PC-3 (cell line): ENCODE measurements at regions not wholly inside any gene's neighbourhood (a gene's known extent, or its start where the extent isn't known, plus 50 kb on each side); places are given as distances from the start of the nearest gene placed in this dataset.

Experiments used
- EZH2 ChIP-seq: fragments of 300-600 bp; sonication (generic); IDR thresholded peaks from one replicate; pipeline ENCODE4 v1.6.1; 2017; ENCODE audit warnings: antibody characterized with exemption, mild to moderate bottlenecking, low read length; ENCODE audit not compliant: unreplicated experiment
- EZH2phosphoT487 ChIP-seq: fragments of 300-600 bp; sonication (generic); IDR thresholded peaks from 2 replicates; pipeline ENCODE4 v1.6.1; 2018; ENCODE audit warnings: mild to moderate bottlenecking, antibody characterized with exemption, low read length, borderline replicate concordance
- TF ChIP-seq, protein P1 (sequence below): fragments of 300-600 bp; sonication (generic); conservative IDR thresholded peaks from 2 replicates; pipeline ENCODE4 v1.5.1; 2017; ENCODE audit warnings: antibody characterized with exemption, low read depth, mild to moderate bottlenecking, low read length

DNA sequence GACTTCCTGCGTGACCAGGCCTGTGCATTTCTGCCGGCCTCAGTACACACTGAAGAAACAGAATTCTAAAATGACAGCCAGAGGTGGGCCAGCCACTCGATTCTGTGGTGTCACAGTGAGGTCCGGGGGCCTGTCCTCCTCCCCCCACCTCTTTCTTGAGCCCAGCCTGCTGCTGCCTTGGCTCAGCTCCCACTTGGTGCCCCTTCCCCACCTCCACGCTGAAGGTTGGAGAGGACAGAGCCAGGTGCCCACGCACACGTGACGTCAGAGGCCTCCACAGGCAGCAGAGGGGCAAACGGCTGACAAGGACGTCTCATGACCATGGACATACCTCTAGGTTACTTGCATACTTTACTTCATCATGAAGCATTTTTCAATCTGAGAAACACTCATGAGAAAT lies 78.0 kb upstream of the SHANK2 start:
- TF ChIP-seq, protein P1, sequence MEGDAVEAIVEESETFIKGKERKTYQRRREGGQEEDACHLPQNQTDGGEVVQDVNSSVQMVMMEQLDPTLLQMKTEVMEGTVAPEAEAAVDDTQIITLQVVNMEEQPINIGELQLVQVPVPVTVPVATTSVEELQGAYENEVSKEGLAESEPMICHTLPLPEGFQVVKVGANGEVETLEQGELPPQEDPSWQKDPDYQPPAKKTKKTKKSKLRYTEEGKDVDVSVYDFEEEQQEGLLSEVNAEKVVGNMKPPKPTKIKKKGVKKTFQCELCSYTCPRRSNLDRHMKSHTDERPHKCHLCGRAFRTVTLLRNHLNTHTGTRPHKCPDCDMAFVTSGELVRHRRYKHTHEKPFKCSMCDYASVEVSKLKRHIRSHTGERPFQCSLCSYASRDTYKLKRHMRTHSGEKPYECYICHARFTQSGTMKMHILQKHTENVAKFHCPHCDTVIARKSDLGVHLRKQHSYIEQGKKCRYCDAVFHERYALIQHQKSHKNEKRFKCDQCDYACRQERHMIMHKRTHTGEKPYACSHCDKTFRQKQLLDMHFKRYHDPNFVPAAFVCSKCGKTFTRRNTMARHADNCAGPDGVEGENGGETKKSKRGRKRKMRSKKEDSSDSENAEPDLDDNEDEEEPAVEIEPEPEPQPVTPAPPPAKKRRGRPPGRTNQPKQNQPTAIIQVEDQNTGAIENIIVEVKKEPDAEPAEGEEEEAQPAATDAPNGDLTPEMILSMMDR: no peak
- no peak for TF ChIP-seq EZH2
- no peak for TF ChIP-seq EZH2phosphoT487
